HepG2 (cell line): ENCODE measurements at regions not wholly inside any gene's neighbourhood (a gene's known extent, or its start where the extent isn't known, plus 50 kb on each side); places are given as distances from the start of the nearest gene placed in this dataset.

Experiments used
- EZH2 ChIP-seq: conservative IDR thresholded peaks from 2 replicates; pipeline ENCODE4 v1.6.1; 2012; ENCODE audit warnings: mild to moderate bottlenecking, low read depth, low read length, moderate library complexity
- MAFF ChIP-seq: IDR thresholded peaks from 2 replicates; pipeline ENCODE4 v1.6.1; 2011; ENCODE audit warnings: low read depth, low read length, improper control_type of control experiment
- MAX ChIP-seq: IDR thresholded peaks from 2 replicates; pipeline ENCODE4 v1.6.1; 2012; ENCODE audit warnings: inconsistent platforms
- MBD4 ChIP-seq: IDR thresholded peaks from 2 replicates; pipeline ENCODE4 v1.6.1; 2012; ENCODE audit warnings: low read length, inconsistent platforms, borderline replicate concordance
- PBX3 ChIP-seq: sonication (generic); formaldehyde crosslinking; IDR thresholded peaks from 2 replicates; pipeline ENCODE4 v1.8.1; 2023; ENCODE audit warnings: missing genetic modification reagents, inconsistent platforms, borderline replicate concordance
- RAD51 ChIP-seq: fragments of 450-650 bp; IDR thresholded peaks from 2 replicates; pipeline ENCODE4 v1.6.1; 2016; ENCODE audit warnings: borderline replicate concordance
- TRIM24 ChIP-seq: sonication (generic); formaldehyde crosslinking; IDR thresholded peaks from 2 replicates; pipeline ENCODE4 v1.8.0; 2022; ENCODE audit warnings: mild to moderate bottlenecking, missing genetic modification reagents
- ZNF20 ChIP-seq: sonication (generic); formaldehyde crosslinking; IDR thresholded peaks from 2 replicates; pipeline ENCODE4 v1.4.0; 2020; ENCODE audit warnings: mild to moderate bottlenecking, moderate library complexity, missing genetic modification reagents
- ZNF280D ChIP-seq: sonication (generic); formaldehyde crosslinking; IDR thresholded peaks from 2 replicates; pipeline ENCODE4 v1.5.1; 2020; ENCODE audit warnings: mild to moderate bottlenecking, missing genetic modification reagents
- ZNF768 ChIP-seq: sonication (generic); formaldehyde crosslinking; IDR thresholded peaks from 2 replicates; pipeline ENCODE4 v1.4.0; 2020; ENCODE audit warnings: missing genetic modification reagents
- TF ChIP-seq, protein P1 (sequence below): sonication (generic); formaldehyde crosslinking; IDR thresholded peaks from 2 replicates; pipeline ENCODE4 v1.4.0; 2020; ENCODE audit warnings: missing genetic modification reagents

- no peak for TF ChIP-seq ZNF768 (CRISPR knock-in tag)
- no peak for TF ChIP-seq TRIM24 (CRISPR knock-in tag)
- TF ChIP-seq MBD4, result no peak
- TF ChIP-seq EZH2, result no peak
- TF ChIP-seq ZNF20, result no peak
- TF ChIP-seq, protein P1, sequence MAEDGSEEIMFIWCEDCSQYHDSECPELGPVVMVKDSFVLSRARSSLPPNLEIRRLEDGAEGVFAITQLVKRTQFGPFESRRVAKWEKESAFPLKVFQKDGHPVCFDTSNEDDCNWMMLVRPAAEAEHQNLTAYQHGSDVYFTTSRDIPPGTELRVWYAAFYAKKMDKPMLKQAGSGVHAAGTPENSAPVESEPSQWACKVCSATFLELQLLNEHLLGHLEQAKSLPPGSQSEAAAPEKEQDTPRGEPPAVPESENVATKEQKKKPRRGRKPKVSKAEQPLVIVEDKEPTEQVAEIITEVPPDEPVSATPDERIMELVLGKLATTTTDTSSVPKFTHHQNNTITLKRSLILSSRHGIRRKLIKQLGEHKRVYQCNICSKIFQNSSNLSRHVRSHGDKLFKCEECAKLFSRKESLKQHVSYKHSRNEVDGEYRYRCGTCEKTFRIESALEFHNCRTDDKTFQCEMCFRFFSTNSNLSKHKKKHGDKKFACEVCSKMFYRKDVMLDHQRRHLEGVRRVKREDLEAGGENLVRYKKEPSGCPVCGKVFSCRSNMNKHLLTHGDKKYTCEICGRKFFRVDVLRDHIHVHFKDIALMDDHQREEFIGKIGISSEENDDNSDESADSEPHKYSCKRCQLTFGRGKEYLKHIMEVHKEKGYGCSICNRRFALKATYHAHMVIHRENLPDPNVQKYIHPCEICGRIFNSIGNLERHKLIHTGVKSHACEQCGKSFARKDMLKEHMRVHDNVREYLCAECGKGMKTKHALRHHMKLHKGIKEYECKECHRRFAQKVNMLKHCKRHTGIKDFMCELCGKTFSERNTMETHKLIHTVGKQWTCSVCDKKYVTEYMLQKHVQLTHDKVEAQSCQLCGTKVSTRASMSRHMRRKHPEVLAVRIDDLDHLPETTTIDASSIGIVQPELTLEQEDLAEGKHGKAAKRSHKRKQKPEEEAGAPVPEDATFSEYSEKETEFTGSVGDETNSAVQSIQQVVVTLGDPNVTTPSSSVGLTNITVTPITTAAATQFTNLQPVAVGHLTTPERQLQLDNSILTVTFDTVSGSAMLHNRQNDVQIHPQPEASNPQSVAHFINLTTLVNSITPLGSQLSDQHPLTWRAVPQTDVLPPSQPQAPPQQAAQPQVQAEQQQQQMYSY, result no peak
- TF ChIP-seq ZNF280D (CRISPR knock-in tag), result no peak
- no peak for TF ChIP-seq PBX3 (CRISPR knock-in tag)
- no peak for TF ChIP-seq MAX
- TF ChIP-seq MAFF, result no peak
- TF ChIP-seq RAD51, result no peak
Measured at GRCh38 chr15:70314688-70315087, 217.0 kb upstream of the TLE3 start.
